ENCODE measurements at regions not wholly inside any gene's neighbourhood (a gene's known extent, or its start where the extent isn't known, plus 50 kb on each side); places are given as distances from the start of the nearest gene placed in this dataset.

DNA sequence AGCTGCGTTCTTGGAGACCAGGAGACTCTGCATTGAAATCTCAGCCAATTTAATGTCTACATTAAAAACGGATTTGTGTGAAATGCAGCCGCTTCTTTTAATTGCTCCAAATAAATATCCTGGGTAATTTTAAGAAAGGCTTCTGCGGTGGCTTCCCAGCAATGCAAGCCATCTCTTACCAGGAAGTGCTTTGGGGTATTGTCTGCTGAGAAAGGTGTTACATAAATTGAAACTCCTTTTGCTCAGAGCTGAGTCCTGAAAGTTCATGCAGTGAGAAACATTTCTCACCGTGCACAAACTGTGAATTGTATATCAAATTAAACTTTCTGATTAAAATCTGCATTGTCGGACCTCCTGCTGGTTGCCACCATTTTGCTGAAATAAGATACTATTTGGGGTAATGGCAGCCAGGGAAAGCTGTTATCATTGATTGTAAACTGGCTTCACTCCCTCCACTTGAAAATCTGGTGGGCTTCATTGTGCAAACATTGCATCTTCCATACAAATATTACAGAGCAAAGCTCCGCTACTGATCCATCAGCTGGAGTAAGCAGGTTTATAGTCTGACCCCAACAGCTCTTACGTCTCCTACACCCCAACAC is 59.5 kb downstream of the ZIC5 start:
- Histone ChIP-seq H3K4me3 (ENCODE audit: low read depth in 1 of 2, low read length in 2 of 2) (no peak overlapping the region), H3K9me3 (ENCODE audit: control insufficient read depth in 2 of 2, insufficient read depth in 1 of 2, low read depth in 1 of 2, low read length in 1 of 2) (no peaks in the 10 kb centered on the region), H3K27ac (ENCODE audit: low read depth in 2 of 2, low read length in 1 of 2) (no peak overlapping the region), H3K27me3 (ENCODE audit: control insufficient read depth in 1 of 2, insufficient read depth in 2 of 2, low read length in 2 of 2) (no peaks in the 10 kb centered on the region), H3K4me1 (ENCODE audit: control insufficient read depth in 2 of 2, insufficient read depth in 2 of 2, low read length in 1 of 2) (no peaks in the 10 kb centered on the region), H3K36me3 (ENCODE audit: control insufficient read depth in 2 of 2, insufficient read depth in 2 of 2, low read length in 1 of 2) (no peaks in the 10 kb centered on the region)
- WGBS, 2 donors: 63 to 67% methylated on average over 8 of the region's 8 CpGs

DNA sequence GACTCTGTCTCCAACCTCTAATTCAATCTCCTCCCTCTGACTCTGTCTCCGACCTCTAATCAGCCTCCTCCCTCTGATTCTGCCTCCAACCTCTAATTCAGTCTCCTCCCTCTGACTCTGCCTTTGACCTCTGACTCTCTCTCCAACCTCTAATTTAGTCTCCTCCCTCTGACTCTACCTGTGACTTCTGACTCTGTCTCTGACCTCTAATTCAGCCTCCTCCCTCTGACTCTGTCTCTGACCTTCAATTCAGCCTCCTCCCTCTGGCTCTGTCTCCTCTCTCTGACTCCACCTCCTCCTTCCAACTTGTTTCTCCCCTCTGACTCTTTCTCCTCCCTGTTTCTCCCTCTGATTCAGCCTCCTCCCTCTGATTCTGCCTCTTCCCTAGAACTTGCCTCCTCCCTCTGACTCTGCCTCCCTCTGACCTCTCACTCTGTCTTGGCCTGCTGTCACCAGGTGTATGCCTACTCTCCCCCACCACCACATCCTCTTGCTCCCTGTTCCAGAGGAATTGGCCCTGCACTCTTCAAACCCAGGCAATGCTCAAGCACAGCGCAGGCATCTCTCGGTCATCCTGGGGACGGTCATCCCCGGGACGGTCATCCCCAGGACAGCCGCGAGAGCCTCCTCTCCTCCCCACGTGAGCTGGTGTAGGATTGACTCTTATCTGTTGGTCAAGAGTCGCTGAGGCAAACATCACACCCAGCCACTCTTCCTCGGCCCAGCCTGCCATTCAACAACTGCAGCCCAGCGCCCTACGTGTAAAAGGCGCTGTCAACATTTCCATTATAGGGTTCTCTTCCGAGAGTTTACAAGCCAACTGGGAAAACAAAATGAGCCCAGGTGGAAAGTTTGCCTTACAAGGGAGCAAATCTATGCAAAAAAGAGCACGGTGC is 60.2 kb downstream of the ZIC5 start:
- no peaks in the 10 kb centered on the region for H3K9me3 ChIP-seq (ENCODE audit: control insufficient read depth in 2 of 2, insufficient read depth in 1 of 2, low read depth in 1 of 2, low read length in 1 of 2)
- WGBS, 2 donors: 60 to 68% methylated on average over 16 of the region's 16 CpGs
- no peaks in the 10 kb centered on the region for H3K4me1 ChIP-seq (ENCODE audit: control insufficient read depth in 2 of 2, insufficient read depth in 2 of 2, low read length in 1 of 2)
- no peak overlapping the region for H3K4me3 ChIP-seq (ENCODE audit: low read depth in 1 of 2, low read length in 2 of 2)
- H3K27ac ChIP-seq (ENCODE audit: low read depth in 2 of 2, low read length in 1 of 2): no peak overlapping the region
- H3K36me3 ChIP-seq (ENCODE audit: control insufficient read depth in 2 of 2, insufficient read depth in 2 of 2, low read length in 1 of 2): no peaks in the 10 kb centered on the region
- no peaks in the 10 kb centered on the region for H3K27me3 ChIP-seq (ENCODE audit: control insufficient read depth in 1 of 2, insufficient read depth in 2 of 2, low read length in 2 of 2)

DNA sequence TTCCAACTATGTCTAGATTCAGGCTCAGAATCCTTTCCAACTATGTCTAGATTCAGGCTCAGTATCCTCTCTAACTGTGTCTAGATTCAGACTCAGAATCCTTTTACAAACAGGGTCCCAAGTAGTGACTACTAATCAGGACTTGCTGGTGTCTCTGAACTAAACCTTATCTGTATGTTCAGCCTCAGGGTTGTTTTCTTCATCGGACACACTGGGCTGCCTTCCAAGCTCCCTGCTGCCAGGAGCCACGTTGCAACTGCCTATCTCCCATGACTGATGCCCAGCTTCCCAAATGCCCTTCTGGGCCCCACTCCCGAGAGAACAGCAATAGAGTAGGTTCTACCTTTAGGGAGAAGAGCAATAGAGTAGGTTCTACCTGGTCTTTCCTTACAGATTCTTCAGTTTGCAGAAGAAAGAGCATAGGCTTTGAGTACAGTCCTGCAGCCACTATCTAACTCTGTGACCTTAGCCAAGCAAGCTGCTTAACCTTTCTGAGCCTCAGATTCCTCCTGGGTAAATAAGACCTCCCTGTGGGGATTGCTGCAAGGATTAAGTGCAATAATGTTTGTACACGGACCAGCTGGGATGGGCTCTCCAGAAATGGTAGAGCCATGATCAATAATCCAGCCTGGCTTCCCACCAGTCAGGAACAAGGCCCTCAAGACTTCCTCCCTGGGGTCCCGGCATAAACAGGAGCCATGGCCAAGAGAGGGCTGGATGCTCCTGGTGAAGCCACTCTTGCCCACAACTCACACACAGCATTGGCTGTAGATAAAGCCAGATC is 61.5 kb downstream of the ZIC5 start:
- WGBS, 2 donors: 47 to 50% methylated on average over 5 of the region's 5 CpGs

DNA sequence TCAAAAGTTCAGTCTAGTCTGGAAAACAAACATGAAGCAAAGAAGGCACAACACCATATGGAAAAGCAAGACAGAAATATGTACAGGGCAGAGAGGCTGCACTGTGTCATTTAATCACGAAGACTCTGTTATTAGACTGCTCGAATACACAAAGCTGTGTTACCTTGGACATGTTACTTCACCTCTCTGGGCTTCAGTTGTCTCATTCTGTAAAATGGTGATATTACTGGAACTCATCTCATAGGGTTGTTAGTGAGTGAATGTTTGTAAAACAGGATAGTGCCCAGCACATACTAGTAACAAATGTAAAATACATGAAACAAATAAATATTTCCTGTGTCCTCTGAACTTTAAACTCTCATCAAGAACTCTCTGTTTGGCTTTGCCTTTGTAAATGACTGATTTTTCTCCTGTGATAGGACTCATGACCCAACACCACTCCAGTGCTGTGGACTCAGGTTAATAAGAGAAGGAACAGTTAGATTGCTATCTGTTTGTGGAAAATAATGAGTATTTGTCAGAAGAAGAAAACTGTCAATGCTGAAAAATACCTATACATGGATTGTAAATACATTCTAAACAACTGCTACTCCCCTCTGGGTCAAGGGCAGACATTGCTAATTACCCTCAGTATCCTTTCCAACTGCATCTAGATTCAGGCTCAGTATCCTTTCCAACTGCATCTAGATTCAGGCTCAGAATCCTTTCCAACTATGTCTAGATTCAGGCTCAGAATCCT is 62.3 kb downstream of the ZIC5 start:
- no peak overlapping the region for H3K27ac ChIP-seq (ENCODE audit: low read depth in 2 of 2, low read length in 1 of 2)
- no peaks in the 10 kb centered on the region for H3K27me3 ChIP-seq (ENCODE audit: control insufficient read depth in 1 of 2, insufficient read depth in 2 of 2, low read length in 2 of 2)
- 93 to 96% methylated on average over 2 of the region's 2 CpGs for WGBS, 2 donors
- H3K9me3 ChIP-seq (ENCODE audit: control insufficient read depth in 2 of 2, insufficient read depth in 1 of 2, low read depth in 1 of 2, low read length in 1 of 2): no peaks in the 10 kb centered on the region
- no peaks in the 10 kb centered on the region for H3K4me1 ChIP-seq (ENCODE audit: control insufficient read depth in 2 of 2, insufficient read depth in 2 of 2, low read length in 1 of 2)
- no peaks in the 10 kb centered on the region for H3K36me3 ChIP-seq (ENCODE audit: control insufficient read depth in 2 of 2, insufficient read depth in 2 of 2, low read length in 1 of 2)
- H3K4me3 ChIP-seq (ENCODE audit: low read depth in 1 of 2, low read length in 2 of 2): no peak overlapping the region

More for the DNA sequence above, 61.5 kb downstream of the ZIC5 start:
- no peaks in the 10 kb centered on the region for H3K36me3 ChIP-seq (ENCODE audit: control insufficient read depth in 2 of 2, insufficient read depth in 2 of 2, low read length in 1 of 2)
- H3K27me3 ChIP-seq (ENCODE audit: control insufficient read depth in 1 of 2, insufficient read depth in 2 of 2, low read length in 2 of 2): no peaks in the 10 kb centered on the region
- H3K9me3 ChIP-seq (ENCODE audit: control insufficient read depth in 2 of 2, insufficient read depth in 1 of 2, low read depth in 1 of 2, low read length in 1 of 2): no peaks in the 10 kb centered on the region
- H3K27ac ChIP-seq (ENCODE audit: low read depth in 2 of 2, low read length in 1 of 2): no peak overlapping the region
- H3K4me3 ChIP-seq (ENCODE audit: low read depth in 1 of 2, low read length in 2 of 2): no peak overlapping the region
- no peaks in the 10 kb centered on the region for H3K4me1 ChIP-seq (ENCODE audit: control insufficient read depth in 2 of 2, insufficient read depth in 2 of 2, low read length in 1 of 2)

DNA sequence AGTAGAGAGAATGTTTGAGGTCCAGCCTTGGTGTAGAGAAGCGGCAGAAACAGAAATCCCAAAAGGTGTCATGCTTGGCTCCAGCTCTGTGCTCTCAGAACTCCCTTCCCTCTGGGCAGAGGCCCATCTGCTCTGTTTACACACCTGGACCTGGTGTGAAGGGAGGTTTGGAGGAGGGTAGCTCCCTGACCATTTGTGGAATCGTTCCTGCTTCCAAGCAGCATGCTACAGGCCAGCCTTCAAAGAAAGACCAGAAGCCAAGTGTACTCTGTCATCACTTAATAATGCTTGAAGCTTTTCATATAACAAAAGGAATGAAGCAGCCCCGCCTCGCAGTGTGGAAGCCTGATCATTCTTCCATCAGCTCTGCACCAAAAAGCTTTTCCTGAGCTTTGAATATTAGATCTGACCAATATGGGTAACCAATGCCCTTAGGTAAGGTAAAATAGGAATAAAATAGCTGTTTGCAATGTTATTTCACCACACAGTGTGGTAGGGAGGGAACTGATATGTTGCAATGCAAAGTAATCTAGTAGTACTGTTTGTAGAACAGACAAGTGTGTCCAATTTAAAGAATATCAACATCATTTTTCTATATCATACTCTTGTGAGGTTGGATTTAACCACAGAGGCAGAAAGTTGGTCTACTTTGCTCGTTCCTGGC is 63.3 kb downstream of the ZIC5 start:
- H3K27ac ChIP-seq (ENCODE audit: low read depth in 2 of 2, low read length in 1 of 2): no peak overlapping the region
- WGBS, 2 donors: 45 to 64% methylated on average over 5 of the region's 5 CpGs
- H3K9me3 ChIP-seq (ENCODE audit: control insufficient read depth in 2 of 2, insufficient read depth in 1 of 2, low read depth in 1 of 2, low read length in 1 of 2): no peaks in the 10 kb centered on the region
- H3K27me3 ChIP-seq (ENCODE audit: control insufficient read depth in 1 of 2, insufficient read depth in 2 of 2, low read length in 2 of 2): no peaks in the 10 kb centered on the region
- no peaks in the 10 kb centered on the region for H3K36me3 ChIP-seq (ENCODE audit: control insufficient read depth in 2 of 2, insufficient read depth in 2 of 2, low read length in 1 of 2)
- no peaks in the 10 kb centered on the region for H3K4me1 ChIP-seq (ENCODE audit: control insufficient read depth in 2 of 2, insufficient read depth in 2 of 2, low read length in 1 of 2)
- no peak overlapping the region for H3K4me3 ChIP-seq (ENCODE audit: low read depth in 1 of 2, low read length in 2 of 2)

DNA sequence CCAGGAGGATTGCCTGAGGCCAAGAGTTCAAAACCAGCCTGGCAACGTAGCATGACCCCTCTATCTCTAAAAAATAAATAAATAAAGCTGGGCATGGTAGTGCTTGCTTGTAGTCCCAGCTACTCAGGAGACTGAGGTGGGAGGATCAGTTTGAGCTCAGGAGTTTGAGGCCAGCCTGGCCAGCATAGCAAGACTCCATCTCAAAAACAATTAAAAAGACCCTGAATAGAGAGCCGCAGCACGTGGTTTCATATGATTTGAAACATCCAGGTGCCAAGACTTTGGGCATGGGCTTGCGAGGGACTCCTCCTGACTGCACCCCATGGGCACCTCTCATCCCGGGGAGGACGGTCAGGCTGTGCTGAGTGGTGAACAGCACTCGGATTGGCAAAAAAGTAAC is 63.9 kb downstream of the ZIC5 start:
- WGBS, 2 donors: 84 to 89% methylated on average over 7 of the region's 7 CpGs
- Histone ChIP-seq H3K27ac (ENCODE audit: low read depth in 2 of 2, low read length in 1 of 2) (no peak overlapping the region), H3K9me3 (ENCODE audit: control insufficient read depth in 2 of 2, insufficient read depth in 1 of 2, low read depth in 1 of 2, low read length in 1 of 2) (no peaks in the 10 kb centered on the region), H3K4me1 (ENCODE audit: control insufficient read depth in 2 of 2, insufficient read depth in 2 of 2, low read length in 1 of 2) (no peaks in the 10 kb centered on the region), H3K36me3 (ENCODE audit: control insufficient read depth in 2 of 2, insufficient read depth in 2 of 2, low read length in 1 of 2) (no peaks in the 10 kb centered on the region), H3K27me3 (ENCODE audit: control insufficient read depth in 1 of 2, insufficient read depth in 2 of 2, low read length in 2 of 2) (no peaks in the 10 kb centered on the region), H3K4me3 (ENCODE audit: low read depth in 1 of 2, low read length in 2 of 2) (no peak overlapping the region)

DNA sequence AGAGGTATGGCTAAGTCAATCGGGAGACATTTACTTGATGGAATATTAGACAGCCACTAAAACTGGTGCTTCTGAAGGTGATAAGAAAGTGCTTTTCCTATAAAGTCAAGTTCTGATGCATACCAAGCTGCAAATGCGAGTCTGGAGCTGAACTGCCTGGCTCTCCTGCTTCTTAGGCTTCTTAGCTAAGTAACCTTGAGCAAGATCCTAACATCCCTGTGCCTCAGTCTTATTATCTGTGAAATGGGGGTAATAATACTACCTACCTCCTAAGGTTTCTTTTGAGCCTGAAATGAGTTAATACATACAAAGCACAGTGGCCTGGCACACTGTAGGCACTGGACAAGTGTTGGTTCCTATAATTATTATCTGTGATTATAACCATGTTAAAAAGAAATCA is 64.5 kb downstream of the ZIC5 start:
- Histone ChIP-seq H3K36me3 (ENCODE audit: control insufficient read depth in 2 of 2, insufficient read depth in 2 of 2, low read length in 1 of 2) (no peaks in the 10 kb centered on the region), H3K9me3 (ENCODE audit: control insufficient read depth in 2 of 2, insufficient read depth in 1 of 2, low read depth in 1 of 2, low read length in 1 of 2) (no peaks in the 10 kb centered on the region), H3K4me3 (ENCODE audit: low read depth in 1 of 2, low read length in 2 of 2) (no peak overlapping the region), H3K27ac (ENCODE audit: low read depth in 2 of 2, low read length in 1 of 2) (no peak overlapping the region), H3K4me1 (ENCODE audit: control insufficient read depth in 2 of 2, insufficient read depth in 2 of 2, low read length in 1 of 2) (no peaks in the 10 kb centered on the region), H3K27me3 (ENCODE audit: control insufficient read depth in 1 of 2, insufficient read depth in 2 of 2, low read length in 2 of 2) (no peaks in the 10 kb centered on the region)
- WGBS, 2 donors: 88 to 92% methylated on average over 2 of the region's 2 CpGs

GRCh38 chr13:99905814-99906213 is 65.8 kb downstream of the ZIC5 start:
- H3K4me1 ChIP-seq (ENCODE audit: control insufficient read depth in 2 of 2, insufficient read depth in 2 of 2, low read length in 1 of 2): no peaks in the 10 kb centered on the region
- H3K27me3 ChIP-seq (ENCODE audit: control insufficient read depth in 1 of 2, insufficient read depth in 2 of 2, low read length in 2 of 2): no peaks in the 10 kb centered on the region
- H3K4me3 ChIP-seq (ENCODE audit: low read depth in 1 of 2, low read length in 2 of 2): no peak overlapping the region
- no peaks in the 10 kb centered on the region for H3K36me3 ChIP-seq (ENCODE audit: control insufficient read depth in 2 of 2, insufficient read depth in 2 of 2, low read length in 1 of 2)
- no peaks in the 10 kb centered on the region for H3K9me3 ChIP-seq (ENCODE audit: control insufficient read depth in 2 of 2, insufficient read depth in 1 of 2, low read depth in 1 of 2, low read length in 1 of 2)
- no peak overlapping the region for H3K27ac ChIP-seq (ENCODE audit: low read depth in 2 of 2, low read length in 1 of 2)
- 84 to 88% methylated on average over 4 of the region's 4 CpGs for WGBS, 2 donors

- 79 to 91% methylated on average over 5 of the region's 5 CpGs for WGBS, 2 donors
- no peak overlapping the region for H3K27ac ChIP-seq (ENCODE audit: low read depth in 2 of 2, low read length in 1 of 2)
Observed at GRCh38 chr13:99905224-99905623, 66.3 kb downstream of the ZIC5 start.

More at GRCh38 chr13:99905224-99905623, 66.3 kb downstream of the ZIC5 start:
- Histone ChIP-seq H3K27me3 (ENCODE audit: control insufficient read depth in 1 of 2, insufficient read depth in 2 of 2, low read length in 2 of 2) (no peaks in the 10 kb centered on the region), H3K4me3 (ENCODE audit: low read depth in 1 of 2, low read length in 2 of 2) (no peak overlapping the region), H3K9me3 (ENCODE audit: control insufficient read depth in 2 of 2, insufficient read depth in 1 of 2, low read depth in 1 of 2, low read length in 1 of 2) (no peaks in the 10 kb centered on the region), H3K36me3 (ENCODE audit: control insufficient read depth in 2 of 2, insufficient read depth in 2 of 2, low read length in 1 of 2) (no peaks in the 10 kb centered on the region), H3K4me1 (ENCODE audit: control insufficient read depth in 2 of 2, insufficient read depth in 2 of 2, low read length in 1 of 2) (no peaks in the 10 kb centered on the region)
